ENCODE measurements at regions not wholly inside any gene's neighbourhood (a gene's known extent, or its start where the extent isn't known, plus 50 kb on each side); places are given as distances from the start of the nearest gene placed in this dataset.
"Not testable (repeated sequence)": the region's sequence is repeated elsewhere in the genome, so short reads cannot be mapped to it uniquely, and the experiment has no call there.

GRCh38 chr7:69377191-69377590 is 221.1 kb upstream of the AUTS2 start:
- DNase-seq (ENCODE audit: low read depth in 3 of 3): no peak

GRCh38 chr7:69388452-69389137 is 209.7 kb upstream of the AUTS2 start:
- no peak for DNase-seq (ENCODE audit: low read depth in 3 of 3)

GRCh38 chr7:69389216-69389615 is 209.1 kb upstream of the AUTS2 start:
- DNase-seq (ENCODE audit: low read depth in 3 of 3): no peak

GRCh38 chr7:69393912-69394311 is 204.4 kb upstream of the AUTS2 start:
- DNase-seq (ENCODE audit: low read depth in 3 of 3): not testable (repeated sequence)

- DNase-seq (ENCODE audit: low read depth in 3 of 3): no peak
Observed at GRCh38 chr7:69395061-69395714, 203.1 kb upstream of the AUTS2 start.

- no peak for DNase-seq (ENCODE audit: low read depth in 3 of 3)
Observed at GRCh38 chr7:69398986-69399385, 199.3 kb upstream of the AUTS2 start.

GRCh38 chr7:69399401-69399800 is 198.9 kb upstream of the AUTS2 start:
- DNase-seq (ENCODE audit: low read depth in 3 of 3): no peak

- DNase-seq (ENCODE audit: low read depth in 3 of 3): no peak
Observed at GRCh38 chr7:69402696-69403095, 195.6 kb upstream of the AUTS2 start.

GRCh38 chr7:69403169-69403568 is 195.1 kb upstream of the AUTS2 start:
- DNase-seq (ENCODE audit: low read depth in 3 of 3): no peak

- no peak for DNase-seq (ENCODE audit: low read depth in 3 of 3)
Observed at GRCh38 chr7:69411018-69411417, 187.3 kb upstream of the AUTS2 start.

- DNase-seq (ENCODE audit: low read depth in 3 of 3): no peak
Observed at GRCh38 chr7:69411466-69411865, 186.8 kb upstream of the AUTS2 start.

- peak in 1 of 3 experiments; percentile 6 for DNase-seq (ENCODE audit: low read depth in 3 of 3)
Observed at GRCh38 chr7:69412331-69413146, 185.7 kb upstream of the AUTS2 start.

GRCh38 chr7:69414555-69414954 is 183.7 kb upstream of the AUTS2 start:
- no peak for DNase-seq (ENCODE audit: low read depth in 3 of 3)

- no peak for DNase-seq (ENCODE audit: low read depth in 3 of 3)
Observed at GRCh38 chr7:69418869-69419670, 179.2 kb upstream of the AUTS2 start.

- no peak for DNase-seq (ENCODE audit: low read depth in 3 of 3)
Observed at GRCh38 chr7:69419934-69420333, 178.3 kb upstream of the AUTS2 start.

GRCh38 chr7:69422574-69422985 is 175.7 kb upstream of the AUTS2 start:
- DNase-seq (ENCODE audit: low read depth in 3 of 3): no peak

- no peak for DNase-seq (ENCODE audit: low read depth in 3 of 3)
Observed at GRCh38 chr7:69426705-69427104, 171.6 kb upstream of the AUTS2 start.

- no peak for DNase-seq (ENCODE audit: low read depth in 3 of 3)
Observed at GRCh38 chr7:69428089-69428488, 170.2 kb upstream of the AUTS2 start.

GRCh38 chr7:69429911-69430383 is 168.3 kb upstream of the AUTS2 start:
- DNase-seq (ENCODE audit: low read depth in 3 of 3): no peak

GRCh38 chr7:69430384-69431021 is 167.8 kb upstream of the AUTS2 start:
- no peak for DNase-seq (ENCODE audit: low read depth in 3 of 3)

- no peak for DNase-seq (ENCODE audit: low read depth in 3 of 3)
Observed at GRCh38 chr7:69431626-69432025, 166.6 kb upstream of the AUTS2 start.

Measured in stimulated activated CD4-positive, alpha-beta T cell treated with anti-CD3 and anti-CD28 coated beads, TNF-alpha, amount 100 ng/mL, for 24 hours (primary cell).